Upper lobe of left lung (tissue), 4 donors: ENCODE measurements at regions not wholly inside any gene's neighbourhood (a gene's known extent, or its start where the extent isn't known, plus 50 kb on each side); places are given as distances from the start of the nearest gene placed in this dataset.

Source experiments
- CTCF ChIP-seq, 6 experiments: fragments of 450-650 bp in 4 of 6; fragments of 200-600 bp in 2 of 6; sonication (generic) in 2 of 6; IDR thresholded peaks; one replicate each; pipeline ENCODE4 v1.5.1; 2016 to 2019; ENCODE audit warnings: antibody characterized with exemption in 6 of 6
- EP300 ChIP-seq, 4 donors: sonication (generic); formaldehyde crosslinking; IDR thresholded peaks; one replicate each; pipeline ENCODE4 v1.5.1; 2017; ENCODE audit warnings: antibody characterized with exemption in 4 of 4, control low read depth in 2 of 4
- POLR2A ChIP-seq, 4 donors: fragments of 450-650 bp; IDR thresholded peaks; one replicate each; pipeline ENCODE4 v1.5.1; 2016 to 2017; ENCODE audit warnings: antibody characterized with exemption in 4 of 4, mild to moderate bottlenecking in 2 of 4

- TF ChIP-seq POLR2A (IDR thresholded peaks at IDR 0.05) (no peak), CTCF (IDR thresholded peaks at IDR 0.05) (no peak), EP300 (IDR thresholded peaks at IDR 0.05) (no peak)
These were observed 65.5 kb upstream of the GNPDA2 start for GRCh38 chr4:44791831-44792230.
